ENCODE measurements at regions not wholly inside any gene's neighbourhood (a gene's known extent, or its start where the extent isn't known, plus 50 kb on each side); places are given as distances from the start of the nearest gene placed in this dataset.

- no peak overlapping the region for H2AFZ ChIP-seq (ENCODE audit: low read length)
- POLR2A ChIA-PET, result no interaction called here
- H3K4me2 ChIP-seq (ENCODE audit: low read length), result no peak overlapping the region
- CTCF ChIA-PET (ENCODE audit: unreplicated experiment), result no interaction called here
- H3K36me3 ChIP-seq (ENCODE audit: insufficient read depth, low read length), result no peaks in the 10 kb centered on the region
- no peaks in the 10 kb centered on the region for H3K9me2 ChIP-seq (ENCODE audit: insufficient read depth, low read length)
- no peak for TF ChIP-seq CTCF (conservative IDR thresholded peaks at IDR 0.05; ENCODE audit: low read length)
- TF ChIP-seq EZH2phosphoT487 (IDR thresholded peaks at IDR 0.05; ENCODE audit: borderline replicate concordance, low read depth, low read length), result no peak
- H3K79me2 ChIP-seq (ENCODE audit: insufficient read depth, low read depth, low read length), result no peaks in the 10 kb centered on the region
- H3K9me3 ChIP-seq (ENCODE audit: low read length), result no peaks in the 10 kb centered on the region
- H3K4me3 ChIP-seq (ENCODE audit: low read depth, low read length, poor library complexity, severe bottlenecking), result no peak overlapping the region
- no peaks in the 10 kb centered on the region for H4K20me1 ChIP-seq (ENCODE audit: insufficient read depth, low read length)
- no peak for DNase-seq (ENCODE audit: low spot score)
- no peaks in the 10 kb centered on the region for H3K4me1 ChIP-seq (ENCODE audit: insufficient read depth, low read length, poor library complexity, severe bottlenecking)
- H3K27ac ChIP-seq (ENCODE audit: low read depth, low read length, poor library complexity, severe bottlenecking), result no peak overlapping the region
- no TSS peak for BruUV-seq (replicated peaks)
- intact Hi-C loops (cut with micrococcal nuclease; ENCODE audit: unreplicated experiment), result no loop called here
These were observed 92.3 kb upstream of the TFPI start for GRCh38 chr2:187646556-187646955.

GRCh38 chr2:187654535-187654934 is 100.3 kb upstream of the TFPI start:
- Histone ChIP-seq H3K36me3 (ENCODE audit: insufficient read depth, low read length) (no peaks in the 10 kb centered on the region), H3K4me3 (ENCODE audit: low read depth, low read length, poor library complexity, severe bottlenecking) (no peak overlapping the region), H3K79me2 (ENCODE audit: insufficient read depth, low read depth, low read length) (no peaks in the 10 kb centered on the region), H3K9me2 (ENCODE audit: insufficient read depth, low read length) (no peaks in the 10 kb centered on the region), H3K4me2 (ENCODE audit: low read length) (no peak overlapping the region), H2AFZ (ENCODE audit: low read length) (0 out of 2 replicates have a peak overlapping the region, but pooled peaks have one; percentile 25), H4K20me1 (ENCODE audit: insufficient read depth, low read length) (no peaks in the 10 kb centered on the region), H3K4me1 (ENCODE audit: insufficient read depth, low read length, poor library complexity, severe bottlenecking) (no peaks in the 10 kb centered on the region), H3K27ac (ENCODE audit: low read depth, low read length, poor library complexity, severe bottlenecking) (no peak overlapping the region), H3K9me3 (ENCODE audit: low read length) (no peaks in the 10 kb centered on the region)
- intact Hi-C loops (cut with micrococcal nuclease; ENCODE audit: unreplicated experiment), result no loop called here
- no peak for DNase-seq (ENCODE audit: low spot score)
- ChIA-PET POLR2A (no interaction called here), CTCF (ENCODE audit: unreplicated experiment) (no interaction called here)
- TF ChIP-seq CTCF (conservative IDR thresholded peaks at IDR 0.05; ENCODE audit: low read length), result no peak
- no peak for TF ChIP-seq EZH2phosphoT487 (IDR thresholded peaks at IDR 0.05; ENCODE audit: borderline replicate concordance, low read depth, low read length)
- no TSS peak for BruUV-seq (replicated peaks)

- intact Hi-C loops (cut with micrococcal nuclease; ENCODE audit: unreplicated experiment), result no loop called here
- Histone ChIP-seq H4K20me1 (ENCODE audit: insufficient read depth, low read length) (no peaks in the 10 kb centered on the region), H3K4me2 (ENCODE audit: low read length) (no peak overlapping the region), H3K4me3 (ENCODE audit: low read depth, low read length, poor library complexity, severe bottlenecking) (no peak overlapping the region), H2AFZ (ENCODE audit: low read length) (0 out of 2 replicates have a peak overlapping the region, but pooled peaks have one; percentile 25), H3K9me3 (ENCODE audit: low read length) (no peaks in the 10 kb centered on the region), H3K79me2 (ENCODE audit: insufficient read depth, low read depth, low read length) (no peaks in the 10 kb centered on the region), H3K27ac (ENCODE audit: low read depth, low read length, poor library complexity, severe bottlenecking) (no peak overlapping the region), H3K4me1 (ENCODE audit: insufficient read depth, low read length, poor library complexity, severe bottlenecking) (no peaks in the 10 kb centered on the region), H3K9me2 (ENCODE audit: insufficient read depth, low read length) (no peaks in the 10 kb centered on the region), H3K36me3 (ENCODE audit: insufficient read depth, low read length) (no peaks in the 10 kb centered on the region)
- no peak for TF ChIP-seq CTCF (conservative IDR thresholded peaks at IDR 0.05; ENCODE audit: low read length)
- ChIA-PET POLR2A (interaction anchor here (0.6 to 0.8 kb wide), 2 partner anchors 112 to 240 kb away, joined by 4 read pairs; no protein-coding TSS in a partner anchor), CTCF (ENCODE audit: unreplicated experiment) (no interaction called here)
- DNase-seq (ENCODE audit: low spot score), result no peak
- no TSS peak for BruUV-seq (replicated peaks)
These were observed 100.8 kb upstream of the TFPI start for GRCh38 chr2:187655001-187655400.

Measured in OCI-LY7 (cell line).